NCI-H524 (cell line): ENCODE measurements at regions not wholly inside any gene's neighbourhood (a gene's known extent, or its start where the extent isn't known, plus 50 kb on each side); places are given as distances from the start of the nearest gene placed in this dataset.

ENCODE experiments used
- DNase-seq, 2 experiments: peaks; one replicate each; lab custom pipeline; 2025; lab: John Stamatoyannopoulos, UW

DNA sequence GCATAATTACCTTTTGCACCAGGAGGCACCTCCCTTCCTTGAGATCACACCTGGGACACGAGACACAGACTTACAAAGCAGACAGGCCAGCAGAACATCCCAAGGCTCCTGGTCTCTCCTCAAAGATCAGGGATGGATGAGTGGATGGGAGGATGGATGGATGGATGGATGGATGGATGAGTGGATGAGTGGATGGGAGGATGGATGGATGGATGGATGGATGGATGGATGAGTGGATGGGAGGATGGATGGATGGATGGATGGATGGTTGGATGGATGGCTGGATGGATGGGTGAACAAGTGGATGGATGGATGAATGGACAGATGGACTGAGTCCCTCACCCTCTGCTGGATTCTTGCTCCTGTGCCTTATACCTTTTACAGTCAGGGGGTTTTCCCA is 364.0 kb downstream of the BCOR start:
- no peak for DNase-seq

DNA sequence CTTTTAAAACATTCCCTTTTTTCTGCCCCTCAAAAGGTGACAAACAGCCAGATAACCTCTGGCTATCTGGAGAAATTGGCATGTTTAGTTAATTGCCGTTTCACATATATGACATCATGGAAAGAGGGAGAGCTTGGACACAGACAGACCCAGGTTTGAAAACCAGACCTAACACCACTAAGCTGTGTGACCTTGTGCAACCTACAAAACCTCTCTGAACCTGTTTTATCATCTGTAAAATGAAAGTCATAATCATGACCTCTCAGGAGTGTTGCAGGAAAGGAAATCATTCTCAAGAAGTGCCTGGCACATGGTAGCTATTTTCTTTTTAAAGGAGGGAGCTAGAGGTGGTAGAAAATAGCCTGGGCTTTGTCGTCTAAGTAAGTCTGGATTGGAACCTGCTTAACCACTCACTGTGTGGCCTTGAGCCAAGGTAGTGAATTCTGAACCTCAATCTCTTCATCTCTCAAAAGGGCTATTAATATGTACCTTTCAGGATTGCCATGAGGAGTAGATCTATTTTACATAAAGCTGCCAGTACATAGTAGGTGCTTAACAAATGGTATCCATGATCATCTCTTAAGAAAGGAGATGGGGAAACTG is 363.5 kb downstream of the BCOR start:
- DNase-seq: no peak

DNA sequence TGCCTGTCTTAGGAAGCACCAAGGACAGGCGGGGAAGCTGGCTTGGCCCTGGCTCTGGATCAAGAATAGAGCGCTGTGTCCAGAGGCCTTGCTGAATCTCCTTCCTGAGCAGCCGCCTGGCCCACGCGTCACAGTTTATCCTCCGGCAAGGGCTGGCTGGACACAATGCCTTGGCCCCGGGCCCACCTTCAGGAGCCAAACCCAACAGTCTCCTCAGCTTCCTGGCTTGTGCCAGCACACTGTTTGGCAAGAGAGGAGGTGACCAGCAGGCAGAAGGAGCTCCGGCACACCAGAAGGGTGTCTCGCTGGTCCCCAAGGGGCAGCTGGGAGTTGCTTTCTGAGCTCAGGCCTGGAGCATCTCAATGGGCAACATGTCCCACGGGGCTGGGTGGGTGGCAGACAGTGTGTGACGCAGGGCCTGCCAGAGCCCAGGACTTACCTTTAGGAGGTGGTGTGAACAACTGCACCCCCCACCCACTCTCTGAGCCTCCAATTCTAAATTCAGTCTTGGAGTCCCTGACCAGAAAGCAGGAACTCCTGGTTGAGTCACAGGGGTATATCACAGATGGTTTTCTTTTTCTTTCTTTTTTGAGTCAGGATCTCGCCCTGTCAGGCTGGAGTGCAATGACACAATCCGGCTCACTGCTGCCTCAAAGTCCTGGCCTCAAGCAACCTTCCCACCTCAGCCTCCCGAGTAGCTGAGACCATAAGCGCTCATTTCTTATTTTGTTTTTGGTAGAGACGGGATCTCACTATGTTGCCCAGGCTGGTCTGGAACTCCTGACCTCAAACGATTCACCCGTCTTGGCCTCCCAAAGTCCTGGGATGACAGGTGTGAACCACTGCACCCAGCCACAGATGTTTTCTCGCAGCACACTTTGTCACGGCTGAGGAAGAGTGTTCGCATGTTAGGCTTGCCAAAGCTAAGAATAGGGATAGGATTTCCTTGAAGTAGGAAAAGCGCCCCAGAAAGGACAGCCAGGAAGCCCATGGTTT is 361.2 kb downstream of the BCOR start:
- DNase-seq: no peak

DNA sequence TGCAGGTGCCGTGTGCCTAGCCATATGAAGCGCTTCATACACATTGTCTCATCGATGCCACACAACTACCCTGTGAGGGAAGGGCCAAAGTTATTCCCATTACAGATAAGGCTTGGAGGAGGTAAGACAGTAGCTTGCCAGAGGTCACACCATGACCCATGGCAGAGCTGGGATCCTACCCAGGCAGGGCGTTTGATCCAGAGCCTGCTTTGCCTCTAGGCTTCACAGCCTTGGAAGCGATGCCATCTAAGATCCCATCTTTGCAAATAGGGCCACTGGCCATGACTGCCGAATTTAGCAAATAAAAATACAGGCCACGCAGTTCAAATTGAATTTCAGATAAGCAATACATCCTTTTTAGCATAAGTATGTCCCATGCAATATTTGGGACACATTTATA is 358.2 kb downstream of the BCOR start:
- no peak for DNase-seq

DNA sequence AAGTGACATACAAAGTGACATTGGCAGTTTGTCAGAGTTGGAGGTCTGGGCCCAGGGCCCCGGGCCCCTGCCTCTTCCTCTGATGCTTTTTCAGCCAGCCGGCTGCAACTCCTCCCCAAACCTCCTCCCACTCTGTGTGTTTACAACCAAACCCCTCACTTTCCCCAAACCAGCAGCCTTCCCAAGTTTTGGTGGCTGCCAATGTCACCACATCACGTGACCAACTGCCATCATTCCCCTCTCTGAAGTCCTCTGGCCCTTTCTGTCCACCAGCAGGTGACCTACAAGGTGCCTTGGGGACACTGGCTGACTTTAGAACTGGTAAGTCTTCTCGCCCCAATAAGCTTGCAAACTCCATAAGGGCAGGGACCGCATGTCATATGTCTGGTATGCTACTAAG is 357.7 kb downstream of the BCOR start:
- no peak for DNase-seq

DNA sequence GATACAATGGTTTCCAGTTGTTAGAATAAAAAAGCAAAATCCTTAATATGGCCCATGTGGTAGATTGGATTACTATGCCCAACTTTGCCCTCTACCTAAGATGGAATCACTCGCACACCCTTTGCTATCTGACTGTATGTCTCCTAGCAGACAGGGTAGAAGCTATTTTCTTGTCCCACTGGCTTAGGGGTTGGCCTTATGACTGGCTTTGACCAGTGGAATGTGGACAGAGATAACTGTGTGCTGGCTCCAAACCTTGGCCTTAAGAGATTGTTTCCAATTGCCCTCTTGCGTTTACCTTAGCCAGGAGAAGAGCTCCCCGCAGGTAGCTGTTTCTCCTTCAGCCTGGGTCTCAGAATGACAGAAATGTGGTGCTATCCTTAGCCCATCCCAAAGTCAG is 355.9 kb downstream of the BCOR start:
- no peak for DNase-seq

DNA sequence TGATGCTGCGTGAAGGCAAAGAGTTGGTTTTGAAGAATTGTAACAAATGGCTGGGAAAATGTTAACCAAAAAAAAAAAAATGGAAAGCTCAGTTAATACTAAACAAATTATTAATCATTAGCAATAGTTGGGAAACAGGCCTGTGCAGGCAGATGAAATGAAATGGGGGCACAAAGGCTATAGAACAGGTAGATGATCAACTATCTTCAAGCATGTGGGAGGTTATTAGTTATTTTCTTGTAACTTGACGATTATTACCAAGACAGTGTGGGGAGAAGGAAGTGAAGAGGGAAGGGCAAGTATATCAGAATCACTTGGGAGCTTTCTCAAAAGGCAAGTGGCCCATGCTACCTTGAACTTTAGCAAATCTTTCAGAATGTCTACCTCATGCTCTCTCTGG is 351.9 kb downstream of the BCOR start:
- no peak for DNase-seq

DNA sequence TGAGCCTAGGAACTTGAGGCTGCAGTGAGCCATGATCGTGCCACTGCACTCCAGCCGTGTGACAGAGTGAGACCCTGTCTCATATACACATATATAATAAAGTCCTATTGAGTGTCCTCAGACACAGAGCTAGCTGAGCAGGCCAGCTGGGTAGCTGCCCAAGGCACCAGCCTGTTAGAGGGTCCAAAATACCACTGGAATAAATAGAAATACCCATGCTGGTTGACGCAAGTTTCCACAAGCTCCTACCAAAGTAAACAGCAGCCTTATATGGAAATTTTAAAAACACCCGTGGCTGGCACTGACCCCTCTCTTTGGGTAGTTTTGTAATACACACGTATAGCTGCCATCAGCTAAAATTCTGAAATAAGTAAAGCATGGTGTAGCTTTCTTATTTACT is 348.6 kb downstream of the BCOR start:
- no peak for DNase-seq

DNA sequence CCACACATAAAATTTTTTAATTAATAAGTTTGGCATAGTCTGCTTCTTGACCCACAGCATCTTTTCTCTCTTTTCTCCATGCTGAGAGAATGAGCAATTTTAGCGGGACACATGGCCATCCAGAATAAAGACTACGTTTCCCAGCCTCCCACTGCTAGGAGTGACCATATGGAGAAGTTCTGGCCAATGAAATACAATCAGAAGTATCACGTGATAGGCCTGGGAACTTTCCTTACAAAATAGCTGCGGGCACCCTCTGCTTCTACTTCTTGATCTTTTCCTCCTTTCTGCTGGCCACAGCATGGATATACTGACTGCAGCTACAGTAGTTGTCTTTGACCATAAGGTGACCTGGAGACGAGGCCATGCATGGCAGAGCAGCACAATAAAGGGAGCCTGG is 348.0 kb downstream of the BCOR start:
- DNase-seq: peak in 1 of 2 experiments; percentile 17

DNA sequence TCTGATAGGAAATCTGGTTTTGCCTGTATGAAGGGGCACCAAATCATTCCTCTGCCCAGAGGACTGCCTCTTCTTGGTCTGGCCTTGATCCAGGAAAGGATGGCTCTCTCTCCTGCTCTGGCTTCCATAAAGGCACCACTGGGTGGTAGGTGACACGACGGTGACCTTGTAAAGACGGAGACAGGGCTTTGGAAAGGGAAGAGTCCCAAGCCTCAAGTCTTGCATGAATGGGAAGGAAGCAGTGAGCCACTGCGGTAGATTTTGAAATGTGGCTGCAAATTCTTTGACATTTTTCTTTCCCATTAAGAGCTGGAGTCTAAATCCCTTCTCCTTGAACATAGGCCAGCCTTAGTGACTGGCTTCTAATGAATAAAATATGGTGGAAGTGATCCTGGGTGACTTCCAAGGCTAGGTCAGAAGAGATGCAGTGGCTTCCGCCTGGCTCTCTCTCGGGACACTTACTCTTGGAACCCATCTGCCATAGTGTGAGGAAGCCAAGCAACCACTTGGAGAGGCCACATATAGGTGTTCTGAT is 347.4 kb downstream of the BCOR start:
- no peak for DNase-seq

DNA sequence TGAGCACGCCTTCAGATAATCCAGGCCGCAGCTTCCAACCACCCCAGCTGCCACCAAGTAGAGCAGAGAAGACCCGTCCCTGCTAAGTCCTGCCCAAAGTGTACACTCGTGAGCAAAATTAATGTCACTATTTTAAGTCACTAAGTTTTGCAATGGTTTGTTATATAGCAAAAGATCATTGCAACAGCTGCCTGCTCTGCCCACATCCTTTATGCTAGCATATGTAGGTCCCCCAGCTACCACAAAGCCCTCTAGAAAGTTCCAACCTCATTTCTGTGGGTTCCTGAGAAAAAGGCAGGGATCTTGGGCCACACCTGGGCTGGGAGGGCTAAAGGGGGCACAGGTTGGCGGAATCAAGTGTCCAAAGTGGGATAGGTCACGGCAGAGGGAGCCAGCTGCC is 346.9 kb downstream of the BCOR start:
- DNase-seq: no peak

DNA sequence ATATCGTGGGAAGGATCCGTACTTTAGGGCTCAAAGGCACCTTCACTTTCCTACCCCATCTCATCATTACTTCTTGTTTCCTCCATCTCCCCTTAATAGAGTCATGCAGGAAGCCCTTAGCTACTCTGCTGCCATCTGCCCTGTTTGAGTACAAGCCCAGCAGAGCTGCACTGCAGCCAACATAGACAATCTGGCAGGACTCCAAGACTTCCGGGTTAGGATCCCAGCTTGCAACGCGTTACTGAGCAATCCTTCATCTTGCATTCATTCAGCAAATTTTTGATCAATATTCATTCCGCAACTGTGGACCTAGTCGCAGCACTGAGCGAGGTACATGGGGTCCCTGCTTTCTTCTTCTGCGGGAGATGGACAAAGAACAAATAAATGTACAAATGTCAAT is 344.9 kb downstream of the BCOR start:
- peak; percentile 71 to 89 for DNase-seq

DNA sequence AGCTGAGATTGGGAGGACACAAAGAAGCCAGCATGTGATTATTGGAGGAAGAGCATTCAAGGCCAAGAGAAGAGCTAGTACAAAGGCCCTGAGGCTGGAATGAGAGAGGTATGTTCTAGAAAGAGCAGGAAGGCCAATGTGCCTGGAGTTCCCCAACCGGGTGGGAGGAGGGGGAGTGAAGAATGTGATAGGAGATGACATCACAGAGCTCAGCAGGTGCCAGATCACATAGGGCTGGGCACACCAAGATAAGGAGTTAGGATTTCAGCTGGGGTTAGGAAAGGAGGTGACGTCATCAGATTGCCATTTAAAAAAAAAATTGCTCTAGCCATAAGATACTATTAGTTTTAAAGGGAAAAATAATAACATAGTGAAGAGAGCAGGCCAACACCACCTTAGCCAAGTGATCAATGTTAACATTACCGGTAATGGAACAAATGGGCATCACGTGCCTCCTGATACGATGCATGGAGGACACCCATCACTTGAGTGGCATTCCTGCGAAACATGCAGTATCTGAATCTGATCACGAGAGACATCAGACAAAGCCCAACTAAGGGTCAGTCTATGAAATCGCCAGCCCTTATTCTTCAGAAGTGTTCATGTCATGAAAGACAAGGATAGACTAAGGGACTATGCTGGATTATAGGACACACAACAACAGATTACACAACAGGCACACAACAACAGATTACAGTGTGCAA is 344.3 kb downstream of the BCOR start:
- DNase-seq: no peak

DNA sequence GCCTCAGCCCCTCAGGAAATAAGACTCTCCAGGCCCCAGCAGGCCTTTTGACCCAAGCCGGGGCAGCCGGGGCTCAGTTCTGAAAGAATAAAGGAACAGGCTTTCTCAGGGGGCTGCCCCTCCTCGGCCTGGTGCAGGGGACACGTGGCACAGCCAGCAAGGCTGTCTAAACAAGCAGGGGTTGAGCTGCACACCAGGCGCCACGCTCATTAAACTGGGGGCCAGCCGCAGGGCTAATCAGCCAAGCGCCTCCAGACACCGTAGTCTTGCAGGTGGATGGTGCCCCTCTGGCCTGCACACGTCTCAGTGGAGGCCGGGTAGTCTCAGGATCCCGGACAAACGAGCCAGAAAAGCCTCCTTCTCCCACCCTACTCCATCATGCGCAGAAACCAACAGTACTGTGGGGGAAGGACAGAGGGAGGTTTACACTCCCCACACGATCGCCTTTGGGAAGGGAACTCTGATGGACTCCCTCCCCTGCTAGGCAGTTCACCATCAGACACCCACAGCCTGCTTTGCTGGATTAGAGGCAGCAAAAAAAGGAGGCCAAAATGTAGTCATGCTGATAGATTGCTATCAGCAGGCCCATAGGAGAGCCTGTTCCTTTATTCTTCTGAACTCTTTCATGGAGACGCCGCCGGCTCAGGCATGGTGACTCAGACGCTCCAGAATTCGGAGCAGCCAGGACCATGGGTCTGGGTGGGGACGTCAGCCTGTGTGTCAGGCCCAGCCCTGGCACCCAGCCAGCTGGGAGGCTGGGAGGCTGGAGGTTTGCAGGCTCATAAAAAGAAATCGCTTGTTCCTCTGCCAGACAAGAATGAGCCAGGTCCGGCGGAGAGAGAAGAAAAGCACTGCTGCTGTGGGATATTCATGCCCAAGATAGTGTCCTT is 342.4 kb downstream of the BCOR start:
- peak in 1 of 2 experiments; percentile 44 for DNase-seq

DNA sequence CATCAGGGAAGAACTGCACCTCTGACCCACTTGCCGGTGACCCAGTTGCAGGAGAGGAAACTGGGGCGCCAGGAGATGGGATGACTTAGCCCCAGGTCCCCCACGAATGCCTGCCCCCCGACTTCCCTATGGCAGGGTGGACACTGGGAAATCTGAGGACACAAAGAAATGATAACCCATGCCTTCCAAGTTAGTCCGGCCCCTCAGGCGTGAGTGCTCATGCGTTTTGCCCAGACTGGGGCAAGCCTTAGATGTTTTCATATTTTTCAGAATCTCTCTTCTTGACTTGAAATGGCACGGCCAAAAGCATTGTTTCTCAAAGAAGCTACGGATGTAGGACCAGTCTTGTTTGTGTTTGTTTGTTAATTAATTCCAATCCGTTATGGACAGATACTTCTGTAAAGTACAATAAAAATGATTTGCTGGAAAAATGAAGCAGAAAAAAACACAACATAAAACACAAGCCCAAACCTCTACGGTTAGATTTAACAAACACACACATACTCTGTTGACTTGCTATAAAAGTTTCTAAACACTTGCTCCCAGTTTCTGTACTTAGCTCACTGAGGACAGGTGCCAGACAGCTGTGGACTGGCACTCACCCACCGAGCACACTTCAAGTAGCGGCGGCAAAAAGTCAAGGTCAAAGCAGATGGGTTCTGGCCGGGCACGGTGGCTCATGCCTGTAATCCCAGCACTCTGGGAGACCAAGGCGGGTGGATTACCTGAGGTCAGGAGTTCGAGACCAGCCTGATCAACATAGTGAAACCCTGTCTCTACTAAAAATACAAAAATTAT is 341.5 kb downstream of the BCOR start:
- DNase-seq: peak in 1 of 2 experiments; percentile 53

DNA sequence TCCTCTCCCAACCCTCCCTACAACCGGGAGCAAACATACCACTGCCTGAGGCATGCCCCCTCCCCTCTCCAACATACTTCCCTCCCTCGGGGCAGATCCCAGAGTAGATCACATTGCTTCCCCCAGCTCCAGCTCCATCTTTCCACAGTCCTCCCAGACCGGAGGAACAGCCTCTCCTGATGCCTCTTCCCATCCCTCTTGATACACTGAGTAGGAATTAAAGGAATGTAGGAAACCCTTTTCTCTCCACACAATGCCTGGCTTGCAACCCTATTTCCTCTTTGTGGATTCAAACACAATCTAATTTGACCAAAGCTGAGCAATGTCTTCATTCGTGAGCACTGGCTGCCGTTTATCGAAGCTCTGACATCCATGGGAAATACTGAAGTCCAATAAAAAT is 339.8 kb downstream of the BCOR start:
- no peak for DNase-seq

DNA sequence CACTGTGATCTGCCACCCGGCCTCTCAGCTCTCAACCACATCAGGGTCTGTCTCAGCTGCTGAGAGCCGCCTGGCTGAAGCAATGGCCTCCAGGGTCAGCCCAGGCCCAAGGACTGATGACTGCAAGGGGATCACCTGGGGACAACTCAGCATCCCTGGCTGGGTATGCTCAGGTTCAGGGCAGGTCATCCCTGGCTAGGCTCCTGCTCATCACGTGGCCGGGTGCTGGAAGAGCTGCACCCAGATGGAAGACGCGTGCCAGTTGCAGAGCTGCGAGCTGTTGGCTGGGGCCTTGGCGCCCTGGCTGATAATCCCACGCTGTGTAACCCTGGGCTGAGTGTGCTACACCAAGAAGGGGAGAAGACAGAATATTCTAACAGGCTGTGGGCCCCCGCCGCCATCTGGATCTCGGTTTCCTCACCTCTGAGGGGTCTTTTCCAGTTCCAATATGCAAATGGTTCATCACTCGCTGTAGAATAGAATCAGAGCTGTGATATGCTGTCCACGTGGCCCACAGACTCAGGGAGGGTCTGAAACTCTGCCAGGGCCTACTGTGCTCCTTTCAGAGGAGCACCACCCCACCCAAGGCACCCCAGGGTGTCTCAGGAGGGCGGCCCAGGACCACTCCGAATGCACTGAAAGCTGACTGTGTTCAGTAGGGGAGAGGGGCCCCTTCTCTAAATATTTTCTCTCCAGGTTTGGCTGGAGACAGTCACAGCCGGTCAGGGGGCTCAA is 338.8 kb downstream of the BCOR start:
- peak; percentile 20 to 63 for DNase-seq

DNA sequence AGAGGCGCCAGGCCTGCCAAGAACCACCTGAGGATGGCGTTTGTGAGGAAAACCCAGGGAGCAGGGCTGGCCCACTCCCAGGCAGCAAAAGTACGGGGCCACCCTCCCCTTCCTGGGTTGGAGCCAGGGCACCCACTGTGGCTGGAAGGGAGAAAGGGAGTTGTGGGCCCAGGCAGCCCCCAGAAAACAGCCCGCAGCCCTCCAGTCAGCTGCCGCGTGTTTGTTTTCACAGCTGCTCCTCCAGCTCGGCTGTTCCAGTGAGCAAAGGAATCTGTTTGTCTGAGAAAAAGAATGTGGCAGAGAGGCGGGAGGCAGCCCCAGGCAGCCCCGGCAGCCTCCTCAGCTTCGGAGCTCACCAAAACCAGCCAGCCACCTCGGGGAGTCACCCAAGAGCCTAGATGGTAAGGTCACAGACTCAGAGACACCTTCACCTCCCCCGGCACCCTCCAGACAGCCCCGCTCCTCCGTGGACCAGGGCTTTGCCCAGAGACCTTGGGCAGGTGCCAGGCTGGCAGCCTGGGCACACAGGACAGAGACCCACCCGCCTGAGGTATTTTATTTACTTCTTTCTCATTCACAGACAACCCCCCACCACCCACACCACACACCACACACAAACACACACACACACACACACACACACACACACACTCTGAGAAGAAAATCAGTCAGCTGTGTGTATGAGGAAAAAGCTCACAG is 338.1 kb downstream of the BCOR start:
- DNase-seq: no peak

DNA sequence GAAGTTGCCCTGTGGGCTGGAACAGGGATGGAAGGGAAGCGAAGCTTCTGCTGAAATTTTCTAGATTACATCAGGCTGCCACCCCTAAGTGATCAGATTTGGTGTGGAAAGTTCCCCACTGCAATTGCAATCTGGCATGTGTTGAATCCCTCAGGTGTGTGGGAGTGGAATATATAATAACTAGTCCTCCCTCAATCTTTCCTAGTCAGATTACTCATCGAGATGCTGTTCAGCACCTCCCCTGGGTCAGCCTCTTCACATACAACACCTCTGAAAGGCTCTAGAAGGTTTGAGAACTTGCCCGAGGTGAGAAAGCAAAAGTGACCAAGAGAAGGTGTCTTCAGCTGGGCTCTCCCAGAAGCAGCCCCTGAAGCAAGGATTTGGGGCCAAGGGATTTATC is 336.8 kb downstream of the BCOR start:
- no peak for DNase-seq
